Ishikawa (cell line): ENCODE measurements at regions not wholly inside any gene's neighbourhood (a gene's known extent, or its start where the extent isn't known, plus 50 kb on each side); places are given as distances from the start of the nearest gene placed in this dataset.

ENCODE experiments used
- CEBPB ChIP-seq: IDR thresholded peaks from 2 replicates; pipeline ENCODE4 v1.6.1; 2012
- CREB1 ChIP-seq: IDR thresholded peaks from 2 replicates; pipeline ENCODE4 v1.6.1; 2012; ENCODE audit warnings: low read depth
- EGR1 ChIP-seq: IDR thresholded peaks from 2 replicates; pipeline ENCODE4 v1.6.1; 2012
- EP300 ChIP-seq: IDR thresholded peaks from 2 replicates; pipeline ENCODE4 v1.6.1; 2012; ENCODE audit warnings: borderline replicate concordance
- FOXM1 ChIP-seq: IDR thresholded peaks from 2 replicates; pipeline ENCODE4 v1.6.1; 2012; ENCODE audit warnings: low read depth, borderline replicate concordance
- NFIC ChIP-seq: IDR thresholded peaks from 2 replicates; pipeline ENCODE4 v1.6.1; 2012
- RAD21 ChIP-seq: IDR thresholded peaks from 2 replicates; pipeline ENCODE4 v1.6.1; 2012; ENCODE audit warnings: low read depth
- TAF1 ChIP-seq: IDR thresholded peaks from 2 replicates; pipeline ENCODE4 v1.6.1; 2012; ENCODE audit warnings: low read depth, mild to moderate bottlenecking
- TCF12 ChIP-seq: IDR thresholded peaks from 2 replicates; pipeline ENCODE4 v1.6.1; 2012; ENCODE audit warnings: low read depth
- TEAD4 ChIP-seq: IDR thresholded peaks from 2 replicates; pipeline ENCODE4 v1.6.1; 2012
- YY1 ChIP-seq: IDR thresholded peaks from 2 replicates; pipeline ENCODE4 v1.6.1; 2012; ENCODE audit warnings: low read depth
- ZBTB7A ChIP-seq: IDR thresholded peaks from 2 replicates; pipeline ENCODE4 v1.6.1; 2012; ENCODE audit warnings: low read depth
- TF ChIP-seq, protein P1 (sequence below): IDR thresholded peaks from 2 replicates; pipeline ENCODE4 v1.6.1; 2012
- TF ChIP-seq, protein P2 (sequence below): IDR thresholded peaks from 2 replicates; pipeline ENCODE4 v1.6.1; 2012; ENCODE audit warnings: low read depth, mild to moderate bottlenecking
- TF ChIP-seq, protein P3 (sequence below): IDR thresholded peaks from 2 replicates; pipeline ENCODE4 v1.6.1; 2012

DNA sequence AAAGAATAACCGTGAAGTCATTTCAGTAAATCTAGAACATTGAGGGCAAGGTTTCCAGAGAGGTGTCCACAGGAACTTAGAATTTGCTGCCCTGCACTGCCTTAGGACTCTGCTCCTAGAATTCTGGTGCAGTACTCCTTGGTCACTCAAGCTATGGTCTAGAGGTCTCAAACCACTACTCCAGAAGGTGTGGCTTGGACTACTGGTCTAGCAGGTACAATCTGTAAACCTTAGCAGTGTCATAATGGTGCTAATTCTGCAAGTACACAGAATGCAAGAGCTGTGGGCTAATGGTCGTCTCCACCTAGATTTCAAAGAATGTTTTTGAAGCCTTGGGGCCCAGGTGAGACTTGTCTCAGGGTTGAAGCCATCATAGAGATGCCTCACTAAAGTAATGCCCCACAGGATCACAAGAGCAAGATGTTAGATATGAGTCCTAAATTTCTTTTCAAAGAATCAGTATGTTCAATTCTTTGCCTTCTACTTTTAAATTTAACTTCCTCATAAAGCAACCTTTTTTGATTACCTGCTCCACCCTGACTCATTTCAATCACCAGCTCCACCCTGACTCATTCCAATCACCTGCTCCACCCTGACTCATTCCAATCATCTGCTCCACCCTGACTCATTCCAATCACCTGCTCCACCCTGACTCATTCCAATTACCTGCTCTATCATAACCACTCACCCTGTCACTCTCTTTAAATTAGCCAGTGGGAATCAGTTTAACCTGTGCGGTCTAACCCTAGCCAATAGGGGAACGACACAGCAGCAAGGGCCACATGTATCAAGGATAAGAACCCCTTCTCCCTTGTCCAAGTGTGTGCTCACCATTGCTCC is 1111.8 kb upstream of the ACO1 start:
- TF ChIP-seq, protein P1, sequence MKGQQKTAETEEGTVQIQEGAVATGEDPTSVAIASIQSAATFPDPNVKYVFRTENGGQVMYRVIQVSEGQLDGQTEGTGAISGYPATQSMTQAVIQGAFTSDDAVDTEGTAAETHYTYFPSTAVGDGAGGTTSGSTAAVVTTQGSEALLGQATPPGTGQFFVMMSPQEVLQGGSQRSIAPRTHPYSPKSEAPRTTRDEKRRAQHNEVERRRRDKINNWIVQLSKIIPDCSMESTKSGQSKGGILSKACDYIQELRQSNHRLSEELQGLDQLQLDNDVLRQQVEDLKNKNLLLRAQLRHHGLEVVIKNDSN: no peak
- TF ChIP-seq FOXM1: no peak
- no peak for TF ChIP-seq YY1
- no peak for TF ChIP-seq ZBTB7A
- TF ChIP-seq TCF12: no peak
- TF ChIP-seq EGR1: no peak

DNA sequence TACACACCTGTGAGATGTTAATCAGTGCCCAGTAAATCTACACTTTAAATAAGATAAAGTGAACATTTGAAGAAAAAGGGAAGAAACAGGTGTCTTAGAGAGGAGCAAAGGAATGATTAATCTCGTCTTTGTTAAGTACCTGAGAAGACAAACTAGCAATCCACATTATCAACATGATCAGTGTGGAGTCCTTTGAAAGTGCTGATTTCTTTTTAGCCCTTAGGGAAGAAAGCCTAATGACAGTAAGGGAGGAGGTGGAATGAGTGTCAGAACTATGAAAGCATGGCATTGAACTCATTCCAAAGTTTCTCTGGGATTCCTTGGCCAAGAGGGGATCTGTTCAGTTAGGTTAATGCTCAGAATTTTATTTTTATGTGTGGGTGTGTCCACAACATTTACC is 1109.0 kb upstream of the ACO1 start:
- TF ChIP-seq RAD21 (no peak), CEBPB (no peak), TEAD4 (no peak), EGR1 (no peak), CREB1 (no peak), NFIC (no peak), TAF1 (no peak), EP300 (no peak), ZBTB7A (no peak), FOXM1 (no peak), TCF12 (no peak), YY1 (no peak)
- TF ChIP-seq, protein P1: no peak
- TF ChIP-seq, protein P2, sequence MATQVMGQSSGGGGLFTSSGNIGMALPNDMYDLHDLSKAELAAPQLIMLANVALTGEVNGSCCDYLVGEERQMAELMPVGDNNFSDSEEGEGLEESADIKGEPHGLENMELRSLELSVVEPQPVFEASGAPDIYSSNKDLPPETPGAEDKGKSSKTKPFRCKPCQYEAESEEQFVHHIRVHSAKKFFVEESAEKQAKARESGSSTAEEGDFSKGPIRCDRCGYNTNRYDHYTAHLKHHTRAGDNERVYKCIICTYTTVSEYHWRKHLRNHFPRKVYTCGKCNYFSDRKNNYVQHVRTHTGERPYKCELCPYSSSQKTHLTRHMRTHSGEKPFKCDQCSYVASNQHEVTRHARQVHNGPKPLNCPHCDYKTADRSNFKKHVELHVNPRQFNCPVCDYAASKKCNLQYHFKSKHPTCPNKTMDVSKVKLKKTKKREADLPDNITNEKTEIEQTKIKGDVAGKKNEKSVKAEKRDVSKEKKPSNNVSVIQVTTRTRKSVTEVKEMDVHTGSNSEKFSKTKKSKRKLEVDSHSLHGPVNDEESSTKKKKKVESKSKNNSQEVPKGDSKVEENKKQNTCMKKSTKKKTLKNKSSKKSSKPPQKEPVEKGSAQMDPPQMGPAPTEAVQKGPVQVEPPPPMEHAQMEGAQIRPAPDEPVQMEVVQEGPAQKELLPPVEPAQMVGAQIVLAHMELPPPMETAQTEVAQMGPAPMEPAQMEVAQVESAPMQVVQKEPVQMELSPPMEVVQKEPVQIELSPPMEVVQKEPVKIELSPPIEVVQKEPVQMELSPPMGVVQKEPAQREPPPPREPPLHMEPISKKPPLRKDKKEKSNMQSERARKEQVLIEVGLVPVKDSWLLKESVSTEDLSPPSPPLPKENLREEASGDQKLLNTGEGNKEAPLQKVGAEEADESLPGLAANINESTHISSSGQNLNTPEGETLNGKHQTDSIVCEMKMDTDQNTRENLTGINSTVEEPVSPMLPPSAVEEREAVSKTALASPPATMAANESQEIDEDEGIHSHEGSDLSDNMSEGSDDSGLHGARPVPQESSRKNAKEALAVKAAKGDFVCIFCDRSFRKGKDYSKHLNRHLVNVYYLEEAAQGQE: no peak
- TF ChIP-seq, protein P3, sequence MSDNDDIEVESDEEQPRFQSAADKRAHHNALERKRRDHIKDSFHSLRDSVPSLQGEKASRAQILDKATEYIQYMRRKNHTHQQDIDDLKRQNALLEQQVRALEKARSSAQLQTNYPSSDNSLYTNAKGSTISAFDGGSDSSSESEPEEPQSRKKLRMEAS: no peak

DNA sequence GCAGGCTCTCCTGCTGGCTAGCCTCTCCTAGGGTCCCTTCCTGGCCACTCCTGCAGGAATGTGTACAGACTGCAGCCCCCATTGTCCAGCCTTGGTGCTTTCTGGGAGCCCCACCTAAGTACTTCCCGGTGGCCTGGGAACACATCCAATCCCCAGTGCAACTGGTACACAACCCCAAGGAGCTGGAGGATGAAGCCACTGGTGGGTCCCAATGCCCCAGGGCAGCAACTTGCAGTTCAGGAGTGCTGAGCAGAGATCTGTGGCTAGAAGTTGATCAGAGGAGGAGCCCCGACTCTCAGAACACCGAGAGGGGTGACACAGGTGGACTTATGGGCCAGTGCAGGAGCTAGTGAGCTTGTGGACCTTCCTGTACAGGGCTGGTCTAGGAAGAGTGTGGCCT is 1093.7 kb upstream of the ACO1 start:
- TF ChIP-seq, protein P3: no peak
- TF ChIP-seq, protein P1: no peak
- TF ChIP-seq CREB1: no peak

DNA sequence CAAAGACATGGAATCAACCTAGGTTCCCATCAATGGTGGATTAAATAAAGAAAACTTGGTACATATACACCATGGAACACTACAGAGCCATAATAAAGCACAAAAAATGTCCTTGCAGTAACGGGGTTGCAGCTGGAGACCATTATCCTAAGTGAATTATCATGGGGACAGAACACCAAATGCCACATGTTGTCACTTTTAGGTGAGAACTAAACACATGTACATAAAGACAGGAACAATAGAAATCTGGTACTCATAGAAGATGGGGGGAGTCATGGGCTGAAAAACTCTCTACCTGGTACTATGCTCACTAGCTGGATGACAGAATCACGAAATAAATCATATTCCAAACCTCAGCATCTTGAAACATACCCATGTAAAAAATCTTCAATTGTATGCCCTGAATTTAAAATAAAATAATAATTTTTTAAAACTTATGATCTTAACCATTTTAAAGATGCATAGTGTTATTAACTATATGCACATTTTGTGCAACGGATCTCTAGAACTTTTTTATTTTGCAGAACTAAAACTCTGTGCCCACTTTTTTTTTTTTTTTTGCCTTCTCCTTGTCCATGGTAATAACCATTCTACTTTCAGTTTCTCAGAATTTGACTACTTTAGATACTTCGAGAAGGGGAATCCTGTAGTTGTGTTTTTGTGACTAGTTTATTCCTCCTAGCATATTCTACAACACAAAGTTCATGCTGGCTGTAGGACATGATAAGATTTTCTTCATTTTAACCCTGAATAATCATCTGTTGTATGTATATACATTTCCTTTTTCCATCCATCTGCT is 1081.6 kb upstream of the ACO1 start:
- TF ChIP-seq FOXM1 (no peak), CREB1 (no peak)

DNA sequence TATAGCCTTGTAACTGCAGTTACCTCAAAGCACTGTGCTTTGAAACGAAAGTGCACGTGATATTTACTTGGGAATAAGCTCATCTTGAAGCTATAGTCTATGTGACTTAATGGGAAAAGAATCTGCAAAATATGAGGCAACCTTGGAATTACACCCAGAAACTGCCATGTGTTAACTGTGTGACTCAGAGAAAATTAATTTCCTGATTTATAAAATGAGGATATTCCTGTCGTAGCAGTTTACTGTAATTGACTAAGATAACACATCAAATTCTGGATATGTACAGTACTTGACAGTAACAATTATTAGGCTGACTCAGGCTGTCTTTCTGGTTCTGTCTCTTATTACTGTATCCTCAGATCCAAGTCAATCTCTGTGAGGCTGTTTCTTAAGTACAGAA is 1079.9 kb upstream of the ACO1 start:
- TF ChIP-seq TEAD4 (no peak), CEBPB (peak; percentile 27; the same call in 1 of the 2 replicates)
- TF ChIP-seq, protein P2: no peak

DNA sequence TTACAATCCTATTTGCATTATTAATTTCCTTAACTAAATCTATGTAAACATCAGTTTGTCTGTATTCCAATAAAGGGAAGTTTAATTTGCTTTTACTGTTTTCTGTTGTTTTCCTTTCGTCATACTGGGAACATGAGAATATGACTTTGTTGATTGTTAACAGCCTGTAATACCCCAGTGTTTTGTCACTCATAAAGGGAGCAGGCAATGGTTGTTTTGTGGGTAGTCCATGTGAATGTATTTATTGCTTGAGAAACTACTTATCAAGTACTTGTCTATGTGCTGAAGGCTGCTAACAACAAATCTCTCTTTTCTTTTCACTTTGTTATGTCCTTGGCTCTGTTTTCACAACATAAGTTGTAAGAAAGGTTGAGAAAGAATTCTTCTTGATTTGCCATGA is 1070.2 kb upstream of the ACO1 start:
- TF ChIP-seq TEAD4: no peak
- no peak for TF ChIP-seq YY1
- no peak for TF ChIP-seq TCF12
- TF ChIP-seq NFIC: no peak
- no peak for TF ChIP-seq FOXM1
